T-helper 17 cell (primary cell): ENCODE measurements at regions not wholly inside any gene's neighbourhood (a gene's known extent, or its start where the extent isn't known, plus 50 kb on each side); places are given as distances from the start of the nearest gene placed in this dataset.
"Not testable (repeated sequence)": the region's sequence is repeated elsewhere in the genome, so short reads cannot be mapped to it uniquely, and the experiment has no call there.

ENCODE experiments used
- ATAC-seq: fragments of 150-1000 bp; cut with Tn5 transposase; 2 replicates; pipeline ENCODE4 v1.10.0; 2021; ENCODE audit warnings: mild to moderate bottlenecking, moderate library complexity
- DNase-seq, 3 donors: peaks; one replicate each; pipeline versions ENCODE4 v3.0.0 to v3.0.0-alpha.2; 2020 to 2021
- H3K9me3 ChIP-seq: one replicate; pipeline ENCODE4 v1.7.0; 2013; ENCODE audit warnings: low read length, mild to moderate bottlenecking; ENCODE audit not compliant: control insufficient read depth, poor library complexity, severe bottlenecking
- H3K27ac Mint-ChIP-seq: one replicate; pipeline ENCODE4 v1.8.0; 2022; ENCODE audit warnings: mild to moderate bottlenecking, moderate library complexity, mixed read lengths
- H3K27me3 Mint-ChIP-seq: one replicate; pipeline ENCODE4 v1.8.0; 2022; ENCODE audit warnings: mixed read lengths
- H3K36me3 Mint-ChIP-seq: one replicate; pipeline ENCODE4 v1.8.0; 2022; ENCODE audit warnings: low read depth, mixed read lengths
- H3K4me1 Mint-ChIP-seq: one replicate; pipeline ENCODE4 v1.8.0; 2022; ENCODE audit warnings: mild to moderate bottlenecking, mixed read lengths
- H3K4me3 Mint-ChIP-seq: one replicate; pipeline ENCODE4 v1.8.0; 2022; ENCODE audit warnings: mild to moderate bottlenecking, moderate library complexity, mixed read lengths

- Mint-ChIP-seq H3K4me3 (no peak overlapping the region), H3K4me1 (no peaks in the 10 kb centered on the region), H3K36me3 (no peaks in the 10 kb centered on the region), H3K27ac (no peak overlapping the region), H3K27me3 (peaks cover 43% of the 10 kb centered on the region)
- DNase-seq (no peak), ATAC-seq (no peak)
- no peaks in the 10 kb centered on the region for H3K9me3 ChIP-seq
Observed at GRCh38 chr1:5611431-5611830, 380.8 kb downstream of the NPHP4 start.

DNA sequence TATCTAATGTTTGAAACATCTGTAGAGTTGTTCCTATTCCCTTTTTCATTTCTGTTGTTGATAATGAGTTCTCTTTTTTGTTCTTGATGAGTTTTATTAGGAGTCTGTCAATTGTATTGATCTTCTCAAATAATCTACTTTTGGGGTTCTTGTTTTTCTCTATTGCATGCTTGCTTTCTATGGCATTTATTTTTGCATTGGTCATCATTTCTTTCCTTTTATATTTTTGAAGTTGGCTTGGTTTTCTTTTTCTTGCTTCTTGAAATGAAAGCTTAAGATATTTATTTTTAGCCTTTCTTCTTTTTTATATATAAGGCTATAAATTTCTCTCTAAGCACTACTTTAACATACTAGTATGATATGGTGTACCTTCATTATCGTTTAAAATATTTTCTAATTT is 381.8 kb downstream of the NPHP4 start:
- peaks cover 35% of the 10 kb centered on the region for H3K27me3 Mint-ChIP-seq
- H3K4me3 Mint-ChIP-seq, result no peak overlapping the region
- no peak overlapping the region for H3K27ac Mint-ChIP-seq

DNA sequence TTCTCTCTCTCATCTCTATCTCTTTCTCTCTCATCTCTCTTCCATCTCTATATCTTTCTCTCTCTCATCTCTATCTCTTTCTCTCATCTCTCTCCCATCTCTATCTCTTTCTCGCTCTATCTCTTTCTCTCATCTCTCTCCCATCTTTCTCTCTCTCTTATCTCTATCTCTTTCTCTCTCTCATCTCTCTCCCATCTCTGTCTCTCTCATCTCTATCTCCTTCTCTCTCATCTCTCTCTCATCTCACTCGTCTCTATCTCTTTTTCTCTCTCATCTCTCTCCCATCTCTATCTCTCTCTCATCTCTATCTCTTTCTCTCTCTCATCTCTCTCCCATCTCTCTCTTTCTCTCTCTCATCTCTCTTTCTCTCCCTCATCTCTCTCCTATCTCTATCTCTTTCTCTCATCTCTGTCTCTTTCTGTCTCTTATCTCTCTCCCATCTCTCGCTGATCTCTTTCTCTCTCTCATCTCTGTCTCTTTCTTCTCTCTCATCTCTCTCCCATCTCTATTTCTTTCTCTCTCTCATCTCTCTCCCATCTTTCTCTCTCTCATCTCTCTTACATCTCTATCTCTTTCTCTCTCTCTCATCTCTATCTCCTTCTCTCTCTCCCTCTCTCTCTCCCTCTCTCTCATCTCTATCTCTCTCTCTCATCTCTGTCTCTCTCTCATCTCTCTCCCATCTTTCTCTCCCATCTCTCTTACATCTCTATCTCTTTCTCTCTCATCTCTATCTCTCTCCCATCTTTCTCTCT is 388.7 kb downstream of the NPHP4 start:
- no peak overlapping the region for H3K27ac Mint-ChIP-seq
- no peaks in the 10 kb centered on the region for H3K36me3 Mint-ChIP-seq
- H3K4me3 Mint-ChIP-seq, result no peak overlapping the region
- no peak for ATAC-seq
- no peaks in the 10 kb centered on the region for H3K9me3 ChIP-seq
- H3K27me3 Mint-ChIP-seq, result peaks cover 15% of the 10 kb centered on the region
- no peaks in the 10 kb centered on the region for H3K4me1 Mint-ChIP-seq
- no peak for DNase-seq

More for the DNA sequence above, 381.8 kb downstream of the NPHP4 start:
- ATAC-seq (no peak), DNase-seq (no peak)
- H3K4me1 Mint-ChIP-seq, result no peaks in the 10 kb centered on the region
- no peaks in the 10 kb centered on the region for H3K9me3 ChIP-seq
- H3K36me3 Mint-ChIP-seq, result no peaks in the 10 kb centered on the region

DNA sequence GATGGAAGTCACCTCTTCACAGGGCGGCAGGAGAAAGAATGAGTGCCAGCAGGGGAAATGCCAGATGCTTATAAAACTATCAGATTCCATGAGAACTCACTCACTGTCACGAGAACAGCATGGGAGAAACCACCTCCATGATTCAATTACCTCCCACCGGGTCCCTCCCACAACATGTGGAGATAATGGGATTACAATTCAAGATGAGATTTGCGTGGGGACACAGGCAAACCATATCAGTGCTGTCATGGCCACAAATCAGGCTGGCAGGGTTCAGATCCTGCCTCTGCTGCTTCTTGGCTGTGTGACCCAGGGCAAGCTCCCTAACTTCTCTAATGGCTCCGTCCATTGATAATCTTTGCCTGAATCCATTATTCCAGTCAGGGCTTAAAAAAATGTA is 389.5 kb downstream of the NPHP4 start:
- not testable (repeated sequence) for ATAC-seq, H3K36me3 Mint-ChIP-seq, H3K4me1 Mint-ChIP-seq, H3K27ac Mint-ChIP-seq, H3K4me3 Mint-ChIP-seq, H3K9me3 ChIP-seq, DNase-seq
- H3K27me3 Mint-ChIP-seq, result peaks cover 21% of the 10 kb centered on the region

DNA sequence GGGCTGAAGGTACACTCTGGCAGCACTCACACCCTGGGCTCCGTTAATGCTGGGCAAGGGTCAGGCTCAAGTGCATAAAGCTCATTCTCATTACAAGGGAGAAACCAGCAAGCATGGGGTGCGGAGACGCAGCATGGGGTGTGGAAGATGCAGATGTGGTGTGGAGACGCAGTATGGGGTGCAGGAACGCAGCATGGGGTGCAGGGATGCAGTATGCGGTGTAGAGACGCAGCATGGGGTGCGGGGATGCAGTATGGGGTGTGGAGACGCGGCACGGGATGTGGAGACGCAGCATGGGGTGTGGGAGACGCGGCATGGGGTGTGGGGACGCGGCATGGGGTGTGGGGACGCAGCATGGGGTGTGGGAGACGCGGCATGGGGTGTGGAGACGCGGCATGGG is 390.7 kb downstream of the NPHP4 start:
- no peaks in the 10 kb centered on the region for H3K9me3 ChIP-seq
- Mint-ChIP-seq H3K27ac (no peak overlapping the region), H3K4me1 (no peaks in the 10 kb centered on the region), H3K36me3 (no peaks in the 10 kb centered on the region), H3K27me3 (peaks cover 21% of the 10 kb centered on the region), H3K4me3 (no peak overlapping the region)
- DNase-seq, result no peak
- ATAC-seq, result no peak

DNA sequence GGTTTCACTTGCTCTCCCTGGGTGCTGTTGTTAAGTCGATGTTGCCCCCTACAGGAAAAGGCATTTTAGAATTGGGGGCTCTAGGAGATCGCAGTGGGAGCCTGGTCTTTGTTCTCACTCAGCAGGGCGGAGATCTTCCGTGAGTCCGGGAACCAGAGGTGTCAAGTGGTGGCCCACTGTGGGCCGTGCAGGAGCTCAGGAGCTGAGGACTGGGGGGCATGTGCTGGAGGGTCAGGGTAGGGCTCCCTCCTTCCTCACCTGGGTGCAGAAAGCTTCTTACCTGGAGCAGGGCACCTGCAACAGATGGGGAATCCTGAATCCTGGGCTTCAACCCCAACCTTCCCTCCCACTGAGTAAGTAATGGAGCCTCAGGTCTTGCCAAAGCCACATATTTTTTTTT is 392.7 kb downstream of the NPHP4 start:
- H3K4me3 Mint-ChIP-seq, result no peak overlapping the region
- no peak for ATAC-seq
- H3K36me3 Mint-ChIP-seq, result no peaks in the 10 kb centered on the region
- no peaks in the 10 kb centered on the region for H3K4me1 Mint-ChIP-seq
- H3K9me3 ChIP-seq, result no peaks in the 10 kb centered on the region
- H3K27ac Mint-ChIP-seq, result no peak overlapping the region
- peaks cover 29% of the 10 kb centered on the region for H3K27me3 Mint-ChIP-seq
- no peak for DNase-seq

- Mint-ChIP-seq H3K4me3 (no peak overlapping the region), H3K27ac (no peak overlapping the region), H3K36me3 (no peaks in the 10 kb centered on the region), H3K4me1 (no peaks in the 10 kb centered on the region), H3K27me3 (peaks cover 34% of the 10 kb centered on the region)
- no peak for DNase-seq
- no peaks in the 10 kb centered on the region for H3K9me3 ChIP-seq
- ATAC-seq, result no peak
Observed at GRCh38 chr1:5598824-5599395, 393.3 kb downstream of the NPHP4 start.

DNA sequence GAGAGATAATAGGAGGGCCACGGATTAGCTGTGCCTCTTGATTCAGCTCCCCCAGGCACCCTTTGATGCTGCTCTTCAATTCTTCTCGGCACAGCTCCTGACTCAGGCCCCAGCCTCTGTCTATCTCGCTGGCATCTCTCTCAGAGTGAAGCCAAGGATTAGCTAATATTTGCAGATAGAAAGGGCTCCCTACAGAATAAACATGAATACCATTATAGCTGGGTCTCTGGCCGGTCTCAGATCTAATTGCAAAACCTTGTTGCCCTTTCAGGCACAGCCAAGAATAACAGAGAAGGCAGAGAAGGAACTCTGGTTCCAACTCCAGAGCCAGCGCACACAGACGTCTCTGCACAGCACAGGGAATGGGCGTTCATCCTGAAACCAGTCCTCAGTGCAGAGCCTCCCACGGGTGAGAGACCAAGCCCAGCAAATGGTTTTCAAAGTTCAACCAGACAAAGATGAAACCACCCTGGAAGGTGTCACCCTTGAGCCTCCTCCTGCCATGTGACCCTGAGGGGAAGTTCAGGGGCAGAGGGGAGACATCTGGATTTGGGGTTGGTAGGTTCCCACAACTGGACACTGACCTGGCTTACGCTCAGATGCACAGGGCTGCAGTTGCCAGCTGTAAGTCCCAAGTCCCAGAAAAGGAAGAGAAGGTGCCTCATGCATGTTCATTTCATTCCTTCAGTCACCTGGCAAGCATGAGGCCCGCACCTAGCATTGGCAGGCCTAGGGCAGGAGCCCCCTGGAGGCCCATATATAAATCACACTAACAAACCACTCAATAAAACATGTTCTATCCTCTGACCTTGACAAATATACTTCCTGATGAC is 394.0 kb downstream of the NPHP4 start:
- no peak for DNase-seq
- no peaks in the 10 kb centered on the region for H3K36me3 Mint-ChIP-seq
- H3K27me3 Mint-ChIP-seq, result peaks cover 41% of the 10 kb centered on the region
- no peak for ATAC-seq
- no peak overlapping the region for H3K4me3 Mint-ChIP-seq
- no peaks in the 10 kb centered on the region for H3K9me3 ChIP-seq
- H3K27ac Mint-ChIP-seq, result no peak overlapping the region
- no peaks in the 10 kb centered on the region for H3K4me1 Mint-ChIP-seq

DNA sequence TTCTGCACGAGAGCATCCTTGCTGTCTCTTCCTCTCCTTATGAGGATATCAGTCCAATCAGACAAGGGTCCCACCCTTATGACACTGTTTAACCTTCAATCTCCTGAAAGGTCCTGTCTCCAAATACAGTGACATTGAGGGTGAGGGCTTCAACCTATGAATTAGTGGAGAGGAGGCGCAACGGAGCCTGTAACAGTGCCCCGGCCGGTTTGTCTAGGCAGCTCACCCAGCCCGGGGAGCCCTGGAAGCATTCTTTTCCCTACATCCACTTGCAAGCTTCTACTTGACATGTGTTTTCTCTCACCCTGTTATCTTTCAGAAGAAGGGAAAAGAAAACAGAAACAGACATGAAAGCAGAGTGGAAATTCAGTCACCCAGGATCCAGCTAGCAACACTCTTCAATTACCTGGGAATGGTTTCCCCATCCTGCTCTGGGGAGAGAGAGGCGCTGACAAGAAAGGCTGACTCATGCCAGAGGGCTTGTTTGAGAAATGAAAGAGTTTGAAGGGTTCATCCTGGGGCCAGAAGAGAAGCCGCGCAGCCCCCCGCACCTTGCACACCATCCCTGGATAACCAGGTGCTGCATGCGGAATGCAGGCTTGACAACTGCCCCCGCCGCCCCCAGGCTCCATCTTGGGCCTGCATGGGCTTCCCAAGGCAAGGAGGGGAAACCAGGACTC is 394.9 kb downstream of the NPHP4 start:
- Mint-ChIP-seq H3K4me3 (no peak overlapping the region), H3K27ac (no peak overlapping the region), H3K4me1 (no peaks in the 10 kb centered on the region), H3K36me3 (no peaks in the 10 kb centered on the region), H3K27me3 (peaks cover 47% of the 10 kb centered on the region)
- ATAC-seq (no peak), DNase-seq (no peak)
- H3K9me3 ChIP-seq, result no peaks in the 10 kb centered on the region

- DNase-seq (no peak), ATAC-seq (no peak)
- Mint-ChIP-seq H3K4me1 (no peaks in the 10 kb centered on the region), H3K4me3 (no peak overlapping the region), H3K27me3 (peaks cover 44% of the 10 kb centered on the region), H3K27ac (no peak overlapping the region), H3K36me3 (no peaks in the 10 kb centered on the region)
- no peaks in the 10 kb centered on the region for H3K9me3 ChIP-seq
Observed at GRCh38 chr1:5596651-5597050, 395.6 kb downstream of the NPHP4 start.

DNA sequence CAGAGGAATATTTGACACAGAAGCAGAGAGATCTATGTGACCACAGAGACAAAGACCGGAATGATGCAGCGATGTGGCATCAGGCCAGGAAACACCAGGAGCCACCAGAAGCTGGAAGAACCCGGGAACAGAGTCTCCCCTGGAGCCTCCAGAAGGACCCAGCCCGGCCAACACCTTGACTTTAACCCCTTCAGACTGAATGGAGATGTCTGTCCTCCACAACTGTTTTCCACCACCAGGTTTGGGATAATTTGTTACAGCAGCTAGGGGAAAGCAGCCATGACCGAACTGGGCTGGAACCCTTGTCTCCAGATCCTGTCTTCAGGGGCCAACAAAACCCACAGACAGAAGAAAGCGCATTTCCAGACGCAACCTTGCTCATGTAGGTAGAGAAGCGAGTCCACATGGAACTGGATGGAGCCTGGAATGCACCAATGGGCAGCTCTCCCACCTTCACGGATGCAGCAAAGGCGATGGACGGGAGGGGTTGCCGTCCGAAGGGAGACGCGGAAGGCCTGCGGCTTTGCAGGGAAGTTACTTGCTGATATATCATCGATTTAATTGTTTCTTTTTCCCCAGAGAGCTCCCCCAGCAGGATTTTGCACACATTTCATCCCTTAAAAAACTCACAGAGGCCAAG is 396.6 kb downstream of the NPHP4 start:
- H3K9me3 ChIP-seq, result no peaks in the 10 kb centered on the region
- H3K27me3 Mint-ChIP-seq, result peaks cover 38% of the 10 kb centered on the region
- DNase-seq, result no peak
- H3K27ac Mint-ChIP-seq, result no peak overlapping the region
- H3K4me1 Mint-ChIP-seq, result no peaks in the 10 kb centered on the region
- no peak overlapping the region for H3K4me3 Mint-ChIP-seq
- H3K36me3 Mint-ChIP-seq, result no peaks in the 10 kb centered on the region
- ATAC-seq, result no peak

GRCh38 chr1:5594056-5594956 is 397.9 kb downstream of the NPHP4 start:
- Mint-ChIP-seq H3K4me3 (no peak overlapping the region), H3K36me3 (no peaks in the 10 kb centered on the region), H3K4me1 (no peaks in the 10 kb centered on the region), H3K27me3 (peaks cover 38% of the 10 kb centered on the region), H3K27ac (no peak overlapping the region)
- DNase-seq (no peak), ATAC-seq (no peak)
- no peaks in the 10 kb centered on the region for H3K9me3 ChIP-seq
